H9 (cell line): ENCODE measurements at regions not wholly inside any gene's neighbourhood (a gene's known extent, or its start where the extent isn't known, plus 50 kb on each side); places are given as distances from the start of the nearest gene placed in this dataset.
"Not testable (repeated sequence)": the region's sequence is repeated elsewhere in the genome, so short reads cannot be mapped to it uniquely, and the experiment has no call there.

Experiments
- DNase-seq: peaks from one replicate; pipeline ENCODE4 v3.0.0-alpha.2; 2017
- H2AFZ ChIP-seq: one replicate; pipeline ENCODE4 v1.6.1; 2013; ENCODE audit warnings: mild to moderate bottlenecking, low read length, control low read depth, moderate library complexity
- H2AK5ac ChIP-seq: 2 replicates; pipeline ENCODE4 v1.6.1; 2013; ENCODE audit warnings: low read length, control low read depth, mixed read lengths; ENCODE audit not compliant: insufficient read length
- H2BK120ac ChIP-seq: one replicate; pipeline ENCODE4 v1.6.1; 2013; ENCODE audit warnings: low read depth, mild to moderate bottlenecking, low read length, control low read depth, inconsistent platforms; ENCODE audit not compliant: poor library complexity, severe bottlenecking
- H2BK12ac ChIP-seq: 2 replicates; pipeline ENCODE4 v1.6.1; 2013; ENCODE audit warnings: low read length, control low read depth, mixed read lengths, low read depth; ENCODE audit not compliant: insufficient read length
- H2BK15ac ChIP-seq: 2 replicates; pipeline ENCODE4 v1.6.1; 2013; ENCODE audit warnings: low read depth, low read length, control low read depth
- H2BK20ac ChIP-seq: one replicate; pipeline ENCODE4 v1.6.1; 2013; ENCODE audit warnings: low read depth, mild to moderate bottlenecking, low read length, control low read depth, inconsistent platforms; ENCODE audit not compliant: poor library complexity, severe bottlenecking
- H2BK5ac ChIP-seq: 2 replicates; pipeline ENCODE4 v1.6.1; 2013; ENCODE audit warnings: low read length, control low read depth, mixed read lengths; ENCODE audit not compliant: insufficient read length
- H3K14ac ChIP-seq: 2 replicates; pipeline ENCODE4 v1.6.1; 2013; ENCODE audit warnings: low read length, control low read depth; ENCODE audit not compliant: insufficient read depth
- H3K18ac ChIP-seq: 2 replicates; pipeline ENCODE4 v1.6.1; 2013; ENCODE audit warnings: low read depth, mild to moderate bottlenecking, mixed read lengths, low read length, control low read depth; ENCODE audit not compliant: insufficient read length
- H3K23ac ChIP-seq: 2 replicates; pipeline ENCODE4 v1.6.1; 2013; ENCODE audit warnings: low read length, control low read depth, mixed read lengths, low read depth; ENCODE audit not compliant: insufficient read length
- H3K23me2 ChIP-seq: 2 replicates; pipeline ENCODE4 v1.6.1; 2013; ENCODE audit warnings: low read depth, mild to moderate bottlenecking, mixed read lengths, low read length, control low read depth; ENCODE audit not compliant: insufficient read length, poor library complexity, severe bottlenecking
- H3K27ac ChIP-seq: 2 replicates; pipeline ENCODE4 v1.5.1; 2013; ENCODE audit warnings: low read length, control low read depth, mixed read lengths, low read depth; ENCODE audit not compliant: insufficient read length
- H3K27me3 ChIP-seq: 2 replicates; pipeline ENCODE4 v1.6.1; 2013; ENCODE audit warnings: low read length, control low read depth, inconsistent platforms; ENCODE audit not compliant: insufficient read depth
- H3K4ac ChIP-seq: 2 replicates; pipeline ENCODE4 v1.6.1; 2013; ENCODE audit warnings: low read depth, mild to moderate bottlenecking, control low read depth, inconsistent platforms, low read length, moderate library complexity
- H3K4me1 ChIP-seq: 2 replicates; pipeline ENCODE4 v1.6.1; 2013; ENCODE audit warnings: low read length, control low read depth, inconsistent platforms; ENCODE audit not compliant: insufficient read depth
- H3K4me2 ChIP-seq: 2 replicates; pipeline ENCODE4 v1.6.1; 2013; ENCODE audit warnings: low read length, control low read depth, mixed read lengths; ENCODE audit not compliant: insufficient read length, insufficient read depth
- H3K56ac ChIP-seq: 2 replicates; pipeline ENCODE4 v1.6.1; 2013; ENCODE audit warnings: low read depth, mild to moderate bottlenecking, mixed read lengths, low read length, control low read depth; ENCODE audit not compliant: insufficient read length
- H3K79me1 ChIP-seq: 2 replicates; pipeline ENCODE4 v1.6.1; 2013; ENCODE audit warnings: low read depth, mild to moderate bottlenecking, moderate library complexity, low read length, control low read depth, inconsistent platforms; ENCODE audit not compliant: insufficient read depth, poor library complexity, severe bottlenecking
- H3K79me2 ChIP-seq: 2 replicates; pipeline ENCODE4 v1.6.1; 2013; ENCODE audit warnings: low read length, control low read depth, inconsistent platforms; ENCODE audit not compliant: insufficient read depth
- H3K9ac ChIP-seq: 2 replicates; pipeline ENCODE4 v1.6.1; 2013; ENCODE audit warnings: low read length, control low read depth, mixed read lengths; ENCODE audit not compliant: insufficient read length; ENCODE audit errors: extremely low read depth
- H3K9me3 ChIP-seq: one replicate; pipeline ENCODE4 v1.6.1; 2013; ENCODE audit warnings: low read depth, low read length, inconsistent platforms; ENCODE audit not compliant: control insufficient read depth
- H3T11ph ChIP-seq: one replicate; pipeline ENCODE4 v1.6.1; 2013; ENCODE audit warnings: mild to moderate bottlenecking, low read length, control low read depth, inconsistent platforms
- H4K20me1 ChIP-seq: one replicate; pipeline ENCODE4 v1.6.1; 2013; ENCODE audit not compliant: control insufficient read depth, insufficient read length, insufficient read depth
- H4K5ac ChIP-seq: 2 replicates; pipeline ENCODE4 v1.6.1; 2013; ENCODE audit warnings: low read depth, mild to moderate bottlenecking, mixed read lengths, low read length, control low read depth; ENCODE audit not compliant: insufficient read length
- H4K8ac ChIP-seq: replicated peaks from 2 replicates; pipeline ENCODE4 v1.6.1; 2013; ENCODE audit warnings: low read length, control low read depth, mixed read lengths, low read depth; ENCODE audit not compliant: insufficient read length
- H4K91ac ChIP-seq: 2 replicates; pipeline ENCODE4 v1.6.1; 2013; ENCODE audit warnings: low read depth, mild to moderate bottlenecking, moderate library complexity, mixed read lengths, low read length, control low read depth; ENCODE audit not compliant: insufficient read length
- H3K27ac Mint-ChIP-seq, 3 experiments: 2 replicates in 2 of 3; 3 replicates in 1 of 3; pipeline ENCODE4 v1.8.0; 2020 to 2021; ENCODE audit warnings: mixed read lengths in 3 of 3, mild to moderate bottlenecking in 1 of 3, moderate library complexity in 1 of 3
- H3K27me3 Mint-ChIP-seq: 2 replicates; pipeline ENCODE4 v1.8.0; 2021; ENCODE audit warnings: low read depth, mild to moderate bottlenecking, moderate library complexity, mixed read lengths
- H3K36me3 Mint-ChIP-seq, 3 experiments: 2 replicates in 2 of 3; 3 replicates in 1 of 3; pipeline ENCODE4 v1.8.0; 2020 to 2021; ENCODE audit warnings: low read depth in 3 of 3, mixed read lengths in 3 of 3; ENCODE audit not compliant: insufficient read depth in 1 of 3
- H3K4me1 Mint-ChIP-seq, 2 experiments: 2 replicates each; pipeline ENCODE4 v1.8.0; 2020; ENCODE audit warnings: mixed read lengths in 2 of 2
- H3K4me3 Mint-ChIP-seq, 2 experiments: 2 replicates in 1 of 2; 3 replicates in 1 of 2; pipeline ENCODE4 v1.8.0; 2020 to 2021; ENCODE audit warnings: mild to moderate bottlenecking in 2 of 2, mixed read lengths in 2 of 2, moderate library complexity in 1 of 2
- H3K9me3 Mint-ChIP-seq, 2 experiments: 2 replicates in 1 of 2; 3 replicates in 1 of 2; pipeline ENCODE4 v1.8.0; 2020; ENCODE audit warnings: mild to moderate bottlenecking in 2 of 2, mixed read lengths in 2 of 2, moderate library complexity in 1 of 2
- CTCF ChIP-seq: fragments of 200-600 bp; sonication (generic); conservative IDR thresholded peaks from 3 replicates; pipeline ENCODE4 v1.8.0; 2021; ENCODE audit warnings: antibody characterized with exemption, mild to moderate bottlenecking
- WGBS: extraction: QIAGEN DNeasy Blood & Tissue Kit; methylation state at CpG from one replicate; pipeline ENCODE4 v1.1.7; 2013; ENCODE audit warnings: missing lambda C conversion rate, low lambda C conversion rate, mixed read lengths; ENCODE audit not compliant: insufficient read length; ENCODE audit errors: extremely low coverage; 5-methylcytosine and 5-hydroxymethylcytosine counted together

GRCh38 chr3:26932752-26933151, 310.2 kb downstream of the LRRC3B start:
- TF ChIP-seq CTCF, result no peak
- Histone ChIP-seq H4K91ac (no peak overlapping the region), H2AFZ (no peak overlapping the region), H3K27me3 (no peaks in the 10 kb centered on the region), H3K27ac (no peak overlapping the region), H3K9me3 (no peaks in the 10 kb centered on the region), H3K4me2 (no peak overlapping the region), H3K9ac (no peak overlapping the region), H2BK120ac (no peak overlapping the region), H3K23ac (no peak overlapping the region), H3K4me1 (no peaks in the 10 kb centered on the region), H2AK5ac (no peak overlapping the region), H3K56ac (no peak overlapping the region), H2BK12ac (no peak overlapping the region), H4K5ac (no peak overlapping the region), H4K20me1 (no peaks in the 10 kb centered on the region), H2BK5ac (no peak overlapping the region), H2BK15ac (no peak overlapping the region), H3K4ac (no peak overlapping the region), H3K14ac (no peak overlapping the region), H3K18ac (no peak overlapping the region), H3K79me2 (no peaks in the 10 kb centered on the region), H2BK20ac (no peak overlapping the region), H3K79me1 (no peaks in the 10 kb centered on the region), H3T11ph (no peak overlapping the region), H3K23me2 (no peaks in the 10 kb centered on the region), H4K8ac (no peak overlapping the region)
- Mint-ChIP-seq H3K4me3 (no peak overlapping the region), H3K9me3 (no peaks in the 10 kb centered on the region), H3K4me1 (no peaks in the 10 kb centered on the region), H3K27me3 (no peaks in the 10 kb centered on the region), H3K36me3 (no peaks in the 10 kb centered on the region), H3K27ac (0 out of 7 replicates have a peak overlapping the region, but pooled peaks of 1 of the 3 experiments have one; percentile 3)
- DNase-seq, result no peak
- no CpG with 5 or more reads among the region's 3 CpGs for WGBS

GRCh38 chr3:26945480-26945879, 322.9 kb downstream of the LRRC3B start:
- H2BK15ac ChIP-seq, H3K27me3 ChIP-seq, H3K56ac ChIP-seq, H3K9ac ChIP-seq, H3K79me2 ChIP-seq, H3K4me3 Mint-ChIP-seq, H4K20me1 ChIP-seq, DNase-seq, H2BK12ac ChIP-seq, H3K4ac ChIP-seq, H3K9me3 ChIP-seq, H4K91ac ChIP-seq, H3K36me3 Mint-ChIP-seq, H3K4me1 ChIP-seq, H3K14ac ChIP-seq, H4K5ac ChIP-seq, H3K18ac ChIP-seq, H2BK5ac ChIP-seq, H3K4me2 ChIP-seq, H3K9me3 Mint-ChIP-seq, H3K79me1 ChIP-seq, H3K23me2 ChIP-seq, H3T11ph ChIP-seq, H3K23ac ChIP-seq, H3K27me3 Mint-ChIP-seq, H2AK5ac ChIP-seq, H2BK120ac ChIP-seq, H3K4me1 Mint-ChIP-seq, H3K27ac ChIP-seq, H2BK20ac ChIP-seq, H4K8ac ChIP-seq, H3K27ac Mint-ChIP-seq, H2AFZ ChIP-seq: not testable (repeated sequence)
- no CpG with 5 or more reads among the region's 4 CpGs for WGBS
